ENCODE measurements at regions not wholly inside any gene's neighbourhood (a gene's known extent, or its start where the extent isn't known, plus 50 kb on each side); places are given as distances from the start of the nearest gene placed in this dataset.

GRCh38 chr4:128527351-128527750 is 239.7 kb upstream of the PGRMC2 start:
- TF ChIP-seq CTCF (IDR thresholded peaks at IDR 0.05) (no peak), POLR2A (IDR thresholded peaks at IDR 0.05) (no peak)

All from lower leg skin (tissue), 3 donors.